DMS114 treated with DMSO at 0.1 percent for 48 hours (cell line): ENCODE measurements at regions not wholly inside any gene's neighbourhood (a gene's known extent, or its start where the extent isn't known, plus 50 kb on each side); places are given as distances from the start of the nearest gene placed in this dataset.

ENCODE experiments used
- DNase-seq: peaks from one replicate; lab custom pipeline; 2025; ENCODE audit not compliant: unreplicated experiment; lab: John Stamatoyannopoulos, UW

DNA sequence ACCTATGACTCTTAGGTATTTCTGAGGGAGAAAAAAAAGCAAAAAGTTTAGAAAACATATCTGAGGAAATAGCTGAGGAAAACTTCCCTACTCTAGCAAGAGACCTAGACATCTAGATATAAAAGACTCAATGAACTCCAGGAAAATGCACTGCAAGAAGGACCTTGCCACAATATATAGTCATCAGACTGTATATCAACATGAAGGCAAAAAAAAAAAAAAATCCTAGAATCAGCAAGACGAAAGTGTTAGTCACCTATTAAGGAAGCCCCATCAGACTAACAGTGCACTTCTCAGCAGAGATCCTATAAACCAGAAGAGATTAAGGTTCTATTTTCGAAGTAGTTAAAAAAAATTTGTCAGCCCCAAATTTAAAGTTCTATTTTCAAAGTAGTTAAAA is 166.2 kb downstream of the TMEM38B start:
- no peak for DNase-seq

DNA sequence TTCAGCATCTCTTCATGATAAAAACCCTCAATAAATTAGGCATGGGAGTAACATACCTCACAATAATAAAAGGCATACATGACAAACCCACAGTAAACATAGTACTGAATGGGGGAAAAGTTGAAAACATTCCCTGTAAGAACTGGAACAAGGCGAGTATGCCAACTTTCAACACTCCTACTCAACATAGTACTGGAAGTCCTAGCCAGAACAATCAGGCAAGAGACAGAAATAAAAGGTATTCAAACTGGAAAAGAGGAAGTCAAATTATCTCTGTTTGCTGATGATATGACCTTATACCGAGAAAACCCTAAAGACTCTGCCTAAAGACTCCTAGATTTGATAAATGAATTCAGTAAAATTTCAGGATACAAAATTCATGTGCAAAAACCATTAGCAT is 167.6 kb downstream of the TMEM38B start:
- no peak for DNase-seq

DNA sequence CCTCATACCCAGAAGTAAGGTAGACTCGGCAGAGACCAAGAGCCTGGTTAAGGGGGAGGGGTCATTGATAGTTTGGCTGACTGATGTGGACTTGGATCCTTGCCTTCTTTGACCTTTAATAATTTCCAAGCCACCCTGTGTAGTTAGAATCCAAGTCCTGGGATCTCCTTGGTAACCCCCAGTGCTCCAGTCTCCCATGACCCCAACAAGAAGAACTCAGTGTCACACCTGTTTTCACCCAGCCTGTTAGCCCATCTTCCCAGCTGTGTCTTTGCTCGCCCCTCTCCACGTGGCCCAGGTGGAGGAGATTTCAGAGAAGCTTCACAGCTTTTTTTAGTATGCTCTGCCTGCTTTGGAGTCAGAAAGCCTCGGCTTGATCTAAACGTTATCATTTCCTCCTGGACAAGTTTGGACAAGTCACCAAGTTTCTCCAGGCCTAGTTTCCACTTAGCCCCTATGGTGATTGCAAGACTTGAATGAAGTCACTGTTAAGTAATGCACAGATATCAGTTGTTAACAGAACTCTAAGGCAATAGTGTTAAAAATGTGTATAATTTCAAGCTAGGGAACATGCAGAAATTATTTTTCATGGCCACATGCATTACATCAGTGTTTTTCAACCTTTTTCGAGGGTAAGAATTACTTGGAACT is 170.0 kb downstream of the TMEM38B start:
- no peak for DNase-seq

DNA sequence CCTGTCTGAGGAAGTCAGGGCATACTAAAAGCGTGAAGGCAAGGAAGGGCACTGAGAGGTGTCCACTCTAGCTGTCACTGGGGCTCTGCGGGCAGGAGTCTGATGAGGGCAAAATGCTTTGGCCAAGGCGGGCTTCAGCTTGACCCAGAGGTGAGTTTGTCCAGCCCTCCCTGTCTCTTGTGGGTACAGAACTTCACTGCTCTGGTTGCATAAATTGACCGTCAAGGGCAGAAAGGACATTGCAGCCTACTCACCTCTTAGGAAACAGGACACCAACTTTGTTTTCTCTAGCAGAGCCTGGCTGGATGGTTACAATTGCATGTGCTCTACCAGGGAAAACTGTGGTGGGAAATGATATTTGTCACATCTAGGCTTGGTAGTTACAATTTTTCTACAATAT is 170.9 kb downstream of the TMEM38B start:
- no peak for DNase-seq

DNA sequence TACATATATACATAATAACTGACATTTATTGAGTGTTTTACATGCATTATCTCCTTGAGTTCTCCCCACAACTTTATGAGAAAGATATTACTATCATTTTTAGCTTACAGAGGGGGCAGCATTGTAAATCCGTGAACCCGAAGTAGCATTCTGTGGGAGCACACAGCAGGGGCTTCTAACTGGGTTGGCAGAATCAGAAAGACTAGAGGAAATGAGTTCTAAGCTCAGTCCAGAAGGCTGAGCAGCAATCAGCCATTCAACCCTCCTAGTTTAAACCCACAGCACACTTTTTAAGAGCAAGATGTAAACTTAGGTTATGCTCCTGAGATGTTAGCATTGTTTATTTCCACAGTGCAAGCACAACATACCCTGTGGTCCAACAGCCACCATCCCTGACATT is 177.2 kb downstream of the TMEM38B start:
- DNase-seq, result no peak

DNA sequence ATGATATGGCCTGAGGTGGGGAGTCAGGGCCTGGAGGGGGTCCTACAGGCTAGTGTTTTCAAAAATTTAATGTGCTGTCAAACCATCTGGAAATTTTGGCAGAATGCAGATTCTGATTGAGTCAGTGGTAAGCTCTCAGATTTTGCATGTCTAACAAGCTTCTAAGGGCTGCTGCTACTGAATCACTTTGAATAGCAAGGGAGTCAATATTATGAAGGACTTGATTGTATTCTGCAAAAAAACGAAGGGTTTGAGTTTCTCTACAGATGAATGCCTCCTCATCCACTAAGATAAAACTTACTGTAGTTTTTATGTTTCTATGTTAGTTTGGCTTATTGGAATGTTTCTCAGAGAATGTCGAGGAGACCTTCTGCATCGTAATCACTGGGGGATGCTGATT is 179.5 kb downstream of the TMEM38B start:
- DNase-seq, result no peak

DNA sequence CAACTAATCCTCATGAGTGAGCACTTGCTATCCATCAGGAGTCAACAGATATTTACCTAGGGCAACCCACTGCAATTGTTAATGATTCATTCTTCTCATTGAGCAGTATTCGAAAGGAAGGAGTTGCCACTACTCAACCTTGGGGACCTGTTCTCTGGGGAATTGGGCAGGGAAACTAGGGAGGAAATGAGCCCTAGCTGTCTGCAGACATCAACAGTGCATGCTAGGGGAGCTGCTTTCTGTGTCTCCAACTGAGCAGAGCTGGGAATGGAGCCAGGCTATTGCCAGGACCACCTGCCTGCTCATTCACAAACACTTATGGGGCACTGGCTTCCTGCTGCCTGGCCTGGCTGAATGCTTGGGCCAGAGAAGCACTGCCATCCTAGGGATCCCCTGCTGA is 183.4 kb downstream of the TMEM38B start:
- DNase-seq, result no peak

DNA sequence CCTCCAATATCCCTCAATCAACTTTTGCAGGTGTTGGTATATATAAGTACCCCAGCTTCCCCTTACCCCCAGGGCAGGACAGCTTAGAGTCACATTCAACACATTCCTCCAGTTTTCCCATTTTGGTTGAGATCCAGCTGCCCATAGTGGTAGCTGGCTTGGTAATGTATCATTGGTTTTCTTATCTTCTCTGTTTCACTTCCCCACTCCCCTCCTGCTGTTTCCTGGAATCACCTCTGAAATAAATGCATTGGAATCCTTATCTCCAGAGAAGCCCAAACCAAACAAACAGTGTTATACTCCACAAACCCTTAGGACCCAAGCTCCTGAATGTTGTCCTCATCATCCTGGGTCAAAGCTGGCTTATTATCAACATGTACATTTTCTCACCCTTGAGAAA is 184.8 kb downstream of the TMEM38B start:
- no peak for DNase-seq

DNA sequence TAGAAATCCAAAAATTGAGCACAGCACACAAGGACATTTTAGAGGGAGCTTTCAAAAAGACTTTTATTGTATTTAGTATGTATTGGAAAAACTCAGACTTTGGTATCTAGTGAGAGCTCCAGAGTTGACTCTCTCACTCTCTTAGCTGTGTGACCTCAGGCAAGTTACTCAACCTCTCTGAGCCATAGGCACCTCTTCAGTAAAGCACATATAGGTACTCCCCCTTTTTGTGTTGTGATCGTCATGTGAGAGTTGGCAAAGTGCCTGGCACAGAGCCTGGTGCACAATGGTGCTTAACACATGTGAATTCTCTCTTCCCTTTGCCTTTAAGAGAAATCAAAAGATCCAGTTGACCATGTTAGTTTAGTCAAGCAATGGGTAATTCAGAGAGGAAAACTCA is 186.2 kb downstream of the TMEM38B start:
- DNase-seq, result no peak

DNA sequence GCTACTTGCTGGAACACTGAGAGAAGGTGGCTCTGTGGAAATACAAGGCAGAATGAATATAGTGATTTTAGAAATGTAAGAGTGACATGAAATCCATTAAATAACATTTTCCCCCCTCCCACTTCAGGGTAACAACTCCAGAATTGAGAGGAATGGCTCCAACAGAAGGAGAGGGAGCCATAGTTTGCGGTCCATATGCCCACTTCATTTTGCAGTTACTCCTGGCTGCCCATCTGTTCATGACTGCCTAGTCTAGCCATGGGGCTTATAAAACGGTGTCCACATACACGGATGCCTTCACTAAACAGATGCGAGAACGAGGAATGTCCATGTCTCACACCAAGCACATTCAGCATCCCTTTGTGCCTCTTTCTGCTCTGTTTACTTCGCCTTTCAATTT is 186.7 kb downstream of the TMEM38B start:
- DNase-seq, result no peak

DNA sequence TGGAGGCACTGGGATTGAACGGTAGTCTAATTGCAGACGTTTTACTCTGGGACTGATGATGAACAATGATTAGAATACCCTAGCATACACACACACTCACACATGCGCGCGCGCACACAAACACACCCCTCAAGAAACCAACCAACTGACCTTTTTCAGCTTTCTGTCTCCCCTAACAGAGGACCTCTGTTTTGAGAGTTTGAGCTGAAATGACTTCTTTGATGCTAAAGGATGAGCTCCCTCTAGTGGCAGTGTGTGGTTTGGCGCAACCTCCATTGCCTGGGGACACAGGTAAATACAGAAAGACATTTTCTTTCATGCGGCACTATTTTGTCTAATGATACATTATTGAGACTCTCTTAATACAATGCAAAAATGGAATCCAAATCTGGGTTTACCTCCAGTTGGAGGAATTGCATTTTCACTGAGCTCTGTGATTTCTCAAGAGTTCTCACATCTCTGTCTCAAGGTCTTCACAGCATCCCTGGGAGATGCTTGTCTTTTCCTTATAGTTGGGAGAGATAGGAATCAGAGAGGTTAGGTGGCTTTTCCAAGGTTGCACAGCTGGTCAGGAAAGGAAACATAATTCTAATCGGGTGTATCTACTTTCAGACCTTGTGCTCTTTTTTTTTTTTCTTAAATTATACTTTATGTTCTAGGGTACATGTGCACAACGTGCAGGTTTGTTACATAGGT is 187.5 kb downstream of the TMEM38B start:
- peak; percentile 27 for DNase-seq

DNA sequence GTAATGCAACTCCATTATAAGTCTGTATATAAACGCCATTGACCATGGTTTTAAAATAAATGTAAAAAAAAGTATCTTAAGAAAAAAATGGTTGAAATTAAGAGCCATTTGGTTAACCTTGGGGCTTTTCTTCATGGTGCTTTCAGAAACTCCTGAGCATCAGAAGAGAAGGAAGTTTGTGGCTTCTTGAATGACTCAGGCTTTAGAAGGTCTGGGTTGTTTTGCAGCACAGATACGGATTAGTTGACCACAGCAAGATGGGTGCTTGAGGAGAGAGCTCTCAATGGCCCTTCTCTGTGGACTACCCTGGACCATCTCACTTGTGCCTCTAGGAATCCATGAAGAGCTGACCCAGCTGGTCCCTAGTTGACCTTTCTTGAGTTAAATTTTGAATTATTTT is 189.5 kb downstream of the TMEM38B start:
- no peak for DNase-seq

DNA sequence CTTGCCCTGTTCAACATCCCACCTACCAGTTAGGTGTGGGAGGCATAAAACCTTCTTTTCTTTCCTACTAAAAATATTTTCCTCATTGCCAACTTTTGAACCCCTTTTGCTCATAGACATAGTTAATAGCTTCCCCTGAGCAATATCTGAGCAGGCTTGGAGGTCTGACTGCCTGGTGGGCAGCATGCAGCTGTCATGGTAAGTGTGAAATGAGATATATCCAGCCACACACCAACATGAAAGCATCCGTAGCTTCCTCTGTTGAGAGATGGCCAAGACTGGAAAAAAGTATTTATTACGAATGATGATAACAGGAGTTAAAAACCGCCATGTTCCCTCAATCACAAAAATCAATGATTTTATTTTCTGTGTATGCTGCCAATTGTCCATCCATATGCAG is 190.1 kb downstream of the TMEM38B start:
- no peak for DNase-seq

DNA sequence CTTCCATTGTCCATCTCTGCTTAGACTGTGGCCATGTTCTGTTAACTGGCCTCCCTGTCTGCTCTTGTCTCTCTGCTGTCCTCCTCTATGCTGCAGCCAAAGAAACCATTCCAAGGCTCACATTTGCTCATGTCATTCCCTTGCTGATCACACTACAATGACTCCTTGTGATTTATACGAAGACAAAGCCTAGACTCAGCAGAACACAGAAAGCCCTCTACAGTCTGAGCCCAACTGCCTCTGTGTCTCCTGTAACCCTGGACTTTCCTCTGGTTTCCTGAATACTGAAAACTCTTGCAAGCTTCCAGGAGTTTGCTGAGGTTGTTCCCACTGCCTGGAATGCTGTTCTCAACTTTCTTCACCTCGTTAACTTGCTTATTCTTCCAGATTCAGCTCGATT is 191.8 kb downstream of the TMEM38B start:
- DNase-seq, result no peak

DNA sequence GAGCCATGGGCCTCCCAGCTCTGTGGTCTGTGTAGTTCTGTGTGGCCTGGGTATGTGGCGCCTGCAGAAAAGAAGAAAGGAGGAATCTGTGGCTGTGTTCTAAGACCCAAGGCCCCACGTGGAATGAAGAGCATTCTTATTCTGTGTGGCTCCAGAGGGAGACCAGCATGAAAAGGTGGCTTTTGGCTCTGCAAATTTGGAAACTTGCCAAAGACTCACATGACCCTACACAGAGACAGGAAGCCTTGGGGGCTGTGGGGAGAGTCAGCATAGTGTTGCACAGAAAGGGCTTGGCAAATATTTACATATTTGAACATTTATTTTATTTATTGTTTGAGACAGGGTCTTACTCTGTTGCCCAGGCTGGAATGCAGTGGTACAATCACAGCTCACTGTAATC is 193.3 kb downstream of the TMEM38B start:
- no peak for DNase-seq

DNA sequence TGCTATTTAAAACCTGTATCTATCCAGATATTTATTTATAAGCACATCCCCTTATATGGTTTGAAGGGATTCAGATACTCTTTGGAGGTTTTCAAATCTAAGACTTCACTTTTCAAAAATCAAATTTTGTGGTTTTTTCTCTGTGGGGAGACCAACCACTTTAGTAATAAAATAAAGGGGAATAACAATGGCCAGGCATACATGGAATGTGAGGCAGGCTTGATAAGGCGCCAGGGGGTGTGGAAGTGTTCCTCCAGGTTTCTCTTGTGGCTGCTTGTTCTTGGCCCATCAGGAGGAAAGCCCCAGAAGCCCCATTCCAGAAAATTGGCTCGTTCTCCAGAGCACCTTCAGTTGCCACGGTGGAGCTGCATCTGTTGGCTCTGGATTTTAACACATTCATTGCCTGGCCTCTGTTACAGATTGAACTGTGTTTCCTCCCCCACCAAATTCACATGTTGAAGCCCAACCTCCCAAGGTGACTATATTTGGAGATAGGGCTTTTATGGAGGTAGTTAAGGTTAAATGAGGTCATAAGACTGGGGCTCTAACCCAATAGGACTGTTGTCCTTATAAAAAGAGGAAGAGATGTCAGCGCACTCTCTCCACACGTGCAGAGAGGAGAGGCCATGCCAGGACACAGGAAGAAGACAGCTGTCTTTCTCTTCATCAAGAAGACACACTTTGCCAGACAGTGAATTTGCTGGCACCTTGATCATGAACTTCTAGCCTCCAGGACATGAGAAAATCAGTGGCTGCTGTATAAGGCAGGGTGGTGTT is 195.9 kb downstream of the TMEM38B start:
- DNase-seq, result no peak

DNA sequence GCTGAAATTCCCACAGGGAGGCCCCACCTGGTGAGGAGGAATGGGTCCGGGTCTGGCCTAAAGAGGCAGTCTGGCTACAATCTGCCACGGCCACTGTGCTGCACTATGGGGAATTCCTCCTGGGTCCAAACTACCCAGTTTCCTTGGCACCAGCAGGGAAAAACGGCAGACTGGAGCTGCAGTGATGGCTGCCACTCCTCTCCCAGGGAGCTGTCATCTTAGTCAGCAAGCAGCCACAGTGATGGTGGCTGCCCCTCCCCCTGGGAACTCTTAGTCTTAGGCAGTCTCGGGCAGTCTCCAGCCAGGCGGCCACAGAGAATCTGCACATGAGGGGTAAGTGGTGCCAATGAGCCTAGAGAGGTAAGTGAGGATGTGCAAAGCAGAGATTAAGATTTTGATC is 205.8 kb downstream of the TMEM38B start:
- DNase-seq, result no peak

DNA sequence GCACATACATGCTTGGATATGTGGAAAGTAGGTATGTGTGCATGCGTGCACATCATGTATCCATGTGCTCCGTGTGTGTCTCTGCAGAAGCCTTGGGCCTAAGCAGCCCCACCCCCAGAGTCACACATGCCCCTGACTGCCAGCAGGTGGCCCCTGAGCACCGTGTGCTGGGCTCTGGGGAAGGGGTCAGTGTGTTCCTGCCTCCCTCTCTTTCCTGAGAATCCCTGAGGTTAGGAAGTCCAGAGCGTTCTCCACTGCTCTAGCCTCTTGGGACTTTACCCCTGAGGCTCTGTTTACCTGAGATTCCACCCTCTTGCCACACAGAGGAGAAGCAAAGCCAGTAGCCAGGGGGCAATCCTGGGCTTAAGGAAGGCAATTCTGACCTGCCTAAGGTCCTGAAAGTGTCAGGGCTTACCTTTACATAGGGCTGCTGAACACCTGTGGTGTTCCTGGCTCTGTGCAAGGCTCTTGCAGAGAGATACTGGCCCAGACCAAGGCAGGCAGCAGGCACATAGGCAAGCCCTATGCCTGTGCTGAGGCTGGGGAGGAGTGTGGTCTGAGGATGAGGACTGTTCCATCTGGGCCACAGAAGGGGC is 207.3 kb downstream of the TMEM38B start:
- DNase-seq, result no peak

DNA sequence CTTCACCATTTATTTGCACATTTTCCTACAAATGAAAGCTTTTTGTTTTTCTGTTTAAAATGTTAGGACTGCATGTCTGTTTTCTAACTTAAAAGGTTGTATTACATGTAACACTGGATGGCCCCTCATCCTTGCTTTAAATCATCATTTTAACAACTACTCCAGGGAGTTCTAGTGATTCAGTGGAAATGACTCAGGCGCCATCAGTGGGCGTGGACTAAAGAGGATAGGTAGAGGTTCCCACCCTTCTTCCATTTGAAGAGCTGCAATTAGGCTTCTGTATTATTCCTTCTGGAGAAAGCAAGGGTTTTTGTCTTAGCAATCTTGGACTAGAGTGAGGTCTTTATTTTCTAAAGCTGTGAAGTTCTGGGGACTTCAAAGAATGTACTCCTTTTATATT is 213.7 kb downstream of the TMEM38B start:
- no peak for DNase-seq

DNA sequence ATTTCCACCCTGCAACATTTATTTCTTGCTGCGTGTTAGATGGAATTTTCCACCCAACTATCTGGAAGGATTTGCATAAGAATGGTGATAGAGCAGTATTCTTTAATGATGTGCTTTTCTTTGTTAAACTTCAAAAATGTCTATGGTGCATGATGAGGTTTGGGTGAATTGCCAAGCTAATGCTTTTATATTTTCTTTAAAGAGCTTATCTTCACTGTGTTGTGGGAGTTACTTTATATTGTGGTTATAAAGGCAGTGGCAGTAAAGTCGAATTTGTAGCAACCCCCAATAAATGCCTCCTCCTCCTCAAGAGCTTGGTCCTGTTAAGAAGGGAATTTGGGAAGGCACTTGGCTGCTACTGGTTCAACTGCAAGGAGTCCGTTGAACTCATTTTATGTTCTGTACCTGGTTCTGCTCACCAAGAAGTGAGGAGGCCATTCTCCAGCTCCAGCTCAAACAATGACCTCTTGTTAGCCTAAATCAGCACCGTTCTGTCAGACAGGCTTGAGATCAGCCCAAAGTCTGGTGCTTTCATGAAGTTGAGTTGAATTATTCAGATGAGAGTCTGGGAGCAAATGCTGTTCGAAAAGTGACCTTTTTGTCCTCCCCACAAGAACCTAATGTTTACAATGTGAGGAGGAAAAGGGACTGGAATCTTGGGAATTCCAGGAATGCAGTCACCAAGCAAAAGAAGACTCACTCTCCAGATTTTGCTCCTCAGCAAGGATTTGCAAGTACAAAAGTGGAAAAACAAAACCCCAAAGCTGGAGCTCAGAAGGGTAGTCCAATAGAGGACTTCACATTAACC is 217.0 kb downstream of the TMEM38B start:
- DNase-seq, result no peak
